ENCODE measurements at regions not wholly inside any gene's neighbourhood (a gene's known extent, or its start where the extent isn't known, plus 50 kb on each side); places are given as distances from the start of the nearest gene placed in this dataset.

DNA sequence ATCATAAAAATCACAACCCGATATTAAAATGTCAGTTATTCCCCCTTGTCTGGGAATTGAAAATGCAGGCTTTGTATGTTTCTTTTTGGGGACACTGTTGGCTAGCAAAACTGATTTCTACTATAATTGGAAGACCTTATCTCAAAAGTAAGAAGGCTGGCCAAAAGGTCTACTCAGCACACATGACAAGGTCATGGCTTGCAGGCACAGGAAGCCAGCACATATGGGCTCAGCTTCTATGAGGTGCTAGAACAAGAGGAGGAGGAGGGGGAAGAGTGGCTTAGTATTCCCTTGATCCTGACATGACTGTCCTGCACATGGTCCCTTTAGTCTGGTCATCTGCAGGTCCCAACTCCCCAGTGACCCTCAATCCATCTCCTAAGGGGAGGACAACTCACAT lies 681.2 kb downstream of the SQOR start:
- no peaks in the 10 kb centered on the region for H3K9me3 ChIP-seq (ENCODE audit: insufficient read depth, low read depth, low read length)
- H3K4me1 ChIP-seq (ENCODE audit: control insufficient read depth in 1 of 2, insufficient read depth in 2 of 2, low read length in 2 of 2): no peaks in the 10 kb centered on the region
- H4K91ac ChIP-seq (ENCODE audit: low read depth, low read length): no peak overlapping the region
- no peak overlapping the region for H2BK120ac ChIP-seq (ENCODE audit: insufficient read depth, low read length, poor library complexity)
- no peak overlapping the region for H3K4me2 ChIP-seq (ENCODE audit: low read length)
- H2BK12ac ChIP-seq (ENCODE audit: low read length): no peak overlapping the region
- DNase-seq: no peak
- no CpG with 5 or more reads among the region's 1 CpG for WGBS (ENCODE audit: extremely low coverage, insufficient coverage, insufficient read length)
- no peak overlapping the region for H4K8ac ChIP-seq (ENCODE audit: low read depth, low read length)
- H3K14ac ChIP-seq (ENCODE audit: low read length): no peak overlapping the region
- no peak overlapping the region for H2AK5ac ChIP-seq (ENCODE audit: low read length)
- no peak overlapping the region for H3K27ac ChIP-seq (ENCODE audit: low read depth, low read length)
- H2BK5ac ChIP-seq (ENCODE audit: low read depth, low read length, poor library complexity): no peak overlapping the region
- H3K9ac ChIP-seq (ENCODE audit: low read length): no peak overlapping the region
- H3K4me3 ChIP-seq (ENCODE audit: low read depth, low read length): no peak overlapping the region
- no peak overlapping the region for H4K12ac ChIP-seq (ENCODE audit: low read depth, low read length)
- H3K18ac ChIP-seq (ENCODE audit: low read length): no peak overlapping the region
- H2AFZ ChIP-seq (ENCODE audit: insufficient read depth, low read length, poor library complexity): no peak overlapping the region
- no peaks in the 10 kb centered on the region for H3K79me2 ChIP-seq (ENCODE audit: control insufficient read depth, insufficient read depth, low read length, poor library complexity)
- no peak overlapping the region for H3K4ac ChIP-seq (ENCODE audit: low read depth, low read length)
- H3K79me1 ChIP-seq (ENCODE audit: low read length): no peaks in the 10 kb centered on the region
- H3K36me3 ChIP-seq (ENCODE audit: control insufficient read depth in 1 of 2, insufficient read depth in 2 of 2, low read length in 2 of 2): no peaks in the 10 kb centered on the region
- H3K27me3 ChIP-seq (ENCODE audit: insufficient read depth, low read length): no peaks in the 10 kb centered on the region
- no peak overlapping the region for H3K23ac ChIP-seq (ENCODE audit: low read length)

DNA sequence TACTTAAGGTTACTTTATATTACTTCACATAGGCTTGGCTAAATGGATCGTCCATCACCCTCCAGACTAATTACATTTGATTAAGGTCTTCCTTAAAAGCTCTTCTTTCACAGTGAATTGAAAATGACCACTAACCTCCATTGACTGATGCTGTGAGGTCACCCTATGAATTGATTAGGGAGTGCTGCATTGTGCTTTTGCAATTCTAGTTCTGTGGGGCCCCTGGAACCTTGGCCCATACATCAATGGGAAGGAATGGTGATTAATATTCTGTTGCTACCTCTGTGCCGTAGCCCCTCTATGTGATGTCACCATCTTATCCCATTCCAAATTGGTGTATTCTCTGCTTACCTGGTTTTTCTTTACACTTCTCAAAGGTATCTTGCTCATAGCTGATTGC lies 682.2 kb downstream of the SQOR start:
- Histone ChIP-seq H3K27me3 (ENCODE audit: insufficient read depth, low read length) (no peaks in the 10 kb centered on the region), H3K79me2 (ENCODE audit: control insufficient read depth, insufficient read depth, low read length, poor library complexity) (no peaks in the 10 kb centered on the region), H3K36me3 (ENCODE audit: control insufficient read depth in 1 of 2, insufficient read depth in 2 of 2, low read length in 2 of 2) (no peaks in the 10 kb centered on the region), H3K9me3 (ENCODE audit: insufficient read depth, low read depth, low read length) (no peaks in the 10 kb centered on the region), H2BK12ac (ENCODE audit: low read length) (no peak overlapping the region), H3K4me3 (ENCODE audit: low read depth, low read length) (no peak overlapping the region), H3K4me1 (ENCODE audit: control insufficient read depth in 1 of 2, insufficient read depth in 2 of 2, low read length in 2 of 2) (no peaks in the 10 kb centered on the region), H2BK120ac (ENCODE audit: insufficient read depth, low read length, poor library complexity) (no peak overlapping the region), H4K8ac (ENCODE audit: low read depth, low read length) (no peak overlapping the region), H3K14ac (ENCODE audit: low read length) (no peak overlapping the region), H3K27ac (ENCODE audit: low read depth, low read length) (no peak overlapping the region), H3K23ac (ENCODE audit: low read length) (no peak overlapping the region), H4K91ac (ENCODE audit: low read depth, low read length) (no peak overlapping the region), H3K79me1 (ENCODE audit: low read length) (no peaks in the 10 kb centered on the region), H3K4me2 (ENCODE audit: low read length) (no peak overlapping the region), H4K12ac (ENCODE audit: low read depth, low read length) (no peak overlapping the region), H3K9ac (ENCODE audit: low read length) (no peak overlapping the region), H2BK5ac (ENCODE audit: low read depth, low read length, poor library complexity) (no peak overlapping the region), H2AFZ (ENCODE audit: insufficient read depth, low read length, poor library complexity) (no peak overlapping the region), H3K18ac (ENCODE audit: low read length) (no peak overlapping the region), H3K4ac (ENCODE audit: low read depth, low read length) (no peak overlapping the region), H2AK5ac (ENCODE audit: low read length) (no peak overlapping the region)
- WGBS (ENCODE audit: extremely low coverage, insufficient coverage, insufficient read length): no CpG with 5 or more reads among the region's 2 CpGs
- DNase-seq: no peak

- no peaks in the 10 kb centered on the region for H3K79me1 ChIP-seq (ENCODE audit: low read length)
- no peaks in the 10 kb centered on the region for H3K79me2 ChIP-seq (ENCODE audit: control insufficient read depth, insufficient read depth, low read length, poor library complexity)
- H3K18ac ChIP-seq (ENCODE audit: low read length): no peak overlapping the region
- H3K4me1 ChIP-seq (ENCODE audit: control insufficient read depth in 1 of 2, insufficient read depth in 2 of 2, low read length in 2 of 2): no peaks in the 10 kb centered on the region
- H4K8ac ChIP-seq (ENCODE audit: low read depth, low read length): no peak overlapping the region
- no peak overlapping the region for H3K4me3 ChIP-seq (ENCODE audit: low read depth, low read length)
- no peak overlapping the region for H3K9ac ChIP-seq (ENCODE audit: low read length)
- H3K14ac ChIP-seq (ENCODE audit: low read length): no peak overlapping the region
- no peak overlapping the region for H2AFZ ChIP-seq (ENCODE audit: insufficient read depth, low read length, poor library complexity)
- H3K23ac ChIP-seq (ENCODE audit: low read length): no peak overlapping the region
- H3K4ac ChIP-seq (ENCODE audit: low read depth, low read length): no peak overlapping the region
- H3K27ac ChIP-seq (ENCODE audit: low read depth, low read length): no peak overlapping the region
- H3K27me3 ChIP-seq (ENCODE audit: insufficient read depth, low read length): no peaks in the 10 kb centered on the region
- H4K91ac ChIP-seq (ENCODE audit: low read depth, low read length): no peak overlapping the region
- H3K9me3 ChIP-seq (ENCODE audit: insufficient read depth, low read depth, low read length): no peaks in the 10 kb centered on the region
- no CpG with 5 or more reads among the region's 3 CpGs for WGBS (ENCODE audit: extremely low coverage, insufficient coverage, insufficient read length)
- DNase-seq: no peak
- H3K36me3 ChIP-seq (ENCODE audit: control insufficient read depth in 1 of 2, insufficient read depth in 2 of 2, low read length in 2 of 2): no peaks in the 10 kb centered on the region
- no peak overlapping the region for H2BK12ac ChIP-seq (ENCODE audit: low read length)
- no peak overlapping the region for H2BK5ac ChIP-seq (ENCODE audit: low read depth, low read length, poor library complexity)
- H3K4me2 ChIP-seq (ENCODE audit: low read length): no peak overlapping the region
- H4K12ac ChIP-seq (ENCODE audit: low read depth, low read length): no peak overlapping the region
- H2BK120ac ChIP-seq (ENCODE audit: insufficient read depth, low read length, poor library complexity): no peak overlapping the region
- no peak overlapping the region for H2AK5ac ChIP-seq (ENCODE audit: low read length)
Measured at GRCh38 chr15:46322753-46323152, 687.9 kb downstream of the SQOR start.

DNA sequence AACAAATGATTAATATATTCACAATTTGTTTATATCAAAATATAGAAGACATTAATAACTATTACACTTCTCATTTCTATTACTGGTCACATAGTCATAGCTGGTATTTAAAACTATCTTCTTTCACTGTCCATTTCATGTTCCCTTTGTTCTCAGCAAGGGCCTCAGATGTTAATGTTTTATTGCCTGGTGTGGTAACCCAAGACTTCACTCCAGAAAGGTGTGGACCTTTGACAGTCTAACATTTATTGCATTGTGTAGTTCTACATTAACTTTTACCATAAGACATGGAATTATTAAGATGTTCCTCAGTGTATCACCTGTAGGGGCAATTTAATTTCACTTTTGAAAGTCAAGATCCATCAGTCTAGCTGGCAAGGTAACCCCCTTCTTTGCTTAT lies 691.3 kb downstream of the SQOR start:
- H3K27ac ChIP-seq (ENCODE audit: low read depth, low read length): no peak overlapping the region
- no peak for DNase-seq
- H3K18ac ChIP-seq (ENCODE audit: low read length): no peak overlapping the region
- H3K23ac ChIP-seq (ENCODE audit: low read length): no peak overlapping the region
- no peak overlapping the region for H4K8ac ChIP-seq (ENCODE audit: low read depth, low read length)
- H2BK5ac ChIP-seq (ENCODE audit: low read depth, low read length, poor library complexity): no peak overlapping the region
- H2BK120ac ChIP-seq (ENCODE audit: insufficient read depth, low read length, poor library complexity): no peak overlapping the region
- no peak overlapping the region for H2BK12ac ChIP-seq (ENCODE audit: low read length)
- no peak overlapping the region for H2AK5ac ChIP-seq (ENCODE audit: low read length)
- no peak overlapping the region for H3K9ac ChIP-seq (ENCODE audit: low read length)
- no peak overlapping the region for H4K12ac ChIP-seq (ENCODE audit: low read depth, low read length)
- H3K14ac ChIP-seq (ENCODE audit: low read length): no peak overlapping the region
- no peaks in the 10 kb centered on the region for H3K9me3 ChIP-seq (ENCODE audit: insufficient read depth, low read depth, low read length)
- no peaks in the 10 kb centered on the region for H3K79me1 ChIP-seq (ENCODE audit: low read length)
- H2AFZ ChIP-seq (ENCODE audit: insufficient read depth, low read length, poor library complexity): no peak overlapping the region
- H3K27me3 ChIP-seq (ENCODE audit: insufficient read depth, low read length): no peaks in the 10 kb centered on the region
- no peaks in the 10 kb centered on the region for H3K4me1 ChIP-seq (ENCODE audit: control insufficient read depth in 1 of 2, insufficient read depth in 2 of 2, low read length in 2 of 2)
- H3K4ac ChIP-seq (ENCODE audit: low read depth, low read length): no peak overlapping the region
- H4K91ac ChIP-seq (ENCODE audit: low read depth, low read length): no peak overlapping the region
- H3K36me3 ChIP-seq (ENCODE audit: control insufficient read depth in 1 of 2, insufficient read depth in 2 of 2, low read length in 2 of 2): no peaks in the 10 kb centered on the region
- no peak overlapping the region for H3K4me2 ChIP-seq (ENCODE audit: low read length)
- H3K79me2 ChIP-seq (ENCODE audit: control insufficient read depth, insufficient read depth, low read length, poor library complexity): no peaks in the 10 kb centered on the region
- H3K4me3 ChIP-seq (ENCODE audit: low read depth, low read length): no peak overlapping the region

DNA sequence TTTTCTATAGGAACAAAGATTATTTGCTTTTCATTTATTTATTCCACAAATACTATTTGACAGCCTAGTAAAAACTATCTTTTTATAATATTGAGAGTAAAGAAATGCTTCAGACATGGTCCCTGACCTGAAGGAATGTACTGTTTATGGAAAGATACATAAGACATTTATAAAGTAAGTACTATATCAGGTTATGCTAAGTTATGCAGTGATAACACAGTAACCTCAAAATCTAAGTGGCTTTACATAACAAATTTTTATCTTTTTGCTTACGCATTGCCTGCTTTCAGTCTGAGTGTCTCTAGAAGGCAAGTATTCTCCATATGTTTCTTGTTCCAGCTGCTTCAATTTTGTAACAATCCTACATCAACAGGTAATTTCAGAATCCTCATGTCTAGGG lies 694.0 kb downstream of the SQOR start:
- H3K79me2 ChIP-seq (ENCODE audit: control insufficient read depth, insufficient read depth, low read length, poor library complexity): no peaks in the 10 kb centered on the region
- no peak overlapping the region for H2AFZ ChIP-seq (ENCODE audit: insufficient read depth, low read length, poor library complexity)
- H3K4me3 ChIP-seq (ENCODE audit: low read depth, low read length): no peak overlapping the region
- no peak overlapping the region for H3K4me2 ChIP-seq (ENCODE audit: low read length)
- no peak overlapping the region for H3K23ac ChIP-seq (ENCODE audit: low read length)
- H2AK5ac ChIP-seq (ENCODE audit: low read length): no peak overlapping the region
- H3K18ac ChIP-seq (ENCODE audit: low read length): no peak overlapping the region
- no peak overlapping the region for H2BK120ac ChIP-seq (ENCODE audit: insufficient read depth, low read length, poor library complexity)
- no peaks in the 10 kb centered on the region for H3K79me1 ChIP-seq (ENCODE audit: low read length)
- H4K12ac ChIP-seq (ENCODE audit: low read depth, low read length): no peak overlapping the region
- no peak overlapping the region for H2BK5ac ChIP-seq (ENCODE audit: low read depth, low read length, poor library complexity)
- H3K27me3 ChIP-seq (ENCODE audit: insufficient read depth, low read length): no peaks in the 10 kb centered on the region
- no peaks in the 10 kb centered on the region for H3K9me3 ChIP-seq (ENCODE audit: insufficient read depth, low read depth, low read length)
- no CpG with 5 or more reads among the region's 1 CpG for WGBS (ENCODE audit: extremely low coverage, insufficient coverage, insufficient read length)
- H3K27ac ChIP-seq (ENCODE audit: low read depth, low read length): no peak overlapping the region
- no peak overlapping the region for H3K4ac ChIP-seq (ENCODE audit: low read depth, low read length)
- H3K36me3 ChIP-seq (ENCODE audit: control insufficient read depth in 1 of 2, insufficient read depth in 2 of 2, low read length in 2 of 2): no peaks in the 10 kb centered on the region
- H4K91ac ChIP-seq (ENCODE audit: low read depth, low read length): no peak overlapping the region
- no peak overlapping the region for H4K8ac ChIP-seq (ENCODE audit: low read depth, low read length)
- no peak for DNase-seq
- H2BK12ac ChIP-seq (ENCODE audit: low read length): no peak overlapping the region
- no peak overlapping the region for H3K14ac ChIP-seq (ENCODE audit: low read length)
- H3K4me1 ChIP-seq (ENCODE audit: control insufficient read depth in 1 of 2, insufficient read depth in 2 of 2, low read length in 2 of 2): no peaks in the 10 kb centered on the region
- H3K9ac ChIP-seq (ENCODE audit: low read length): no peak overlapping the region
